Glutamatergic neuron (in vitro differentiated cells): ENCODE measurements at regions not wholly inside any gene's neighbourhood (a gene's known extent, or its start where the extent isn't known, plus 50 kb on each side); places are given as distances from the start of the nearest gene placed in this dataset.

ENCODE experiments used
- DNase-seq: peaks from one replicate; pipeline ENCODE4 v3.0.0; 2022
- H3K27ac Mint-ChIP-seq: one replicate; pipeline ENCODE4 v1.8.0; 2020; ENCODE audit warnings: mild to moderate bottlenecking, mixed read lengths, inconsistent platforms; ENCODE audit not compliant: unreplicated experiment
- H3K27me3 Mint-ChIP-seq: one replicate; pipeline ENCODE4 v1.8.0; 2020; ENCODE audit warnings: mild to moderate bottlenecking, moderate library complexity, mixed read lengths, inconsistent platforms; ENCODE audit not compliant: unreplicated experiment
- H3K36me3 Mint-ChIP-seq: one replicate; pipeline ENCODE4 v1.8.0; 2020; ENCODE audit warnings: mild to moderate bottlenecking, mixed read lengths, inconsistent platforms; ENCODE audit not compliant: unreplicated experiment
- H3K4me1 Mint-ChIP-seq: one replicate; pipeline ENCODE4 v1.8.0; 2020; ENCODE audit warnings: mild to moderate bottlenecking, low read depth, mixed read lengths, inconsistent platforms; ENCODE audit not compliant: unreplicated experiment
- H3K4me3 Mint-ChIP-seq: one replicate; pipeline ENCODE4 v1.8.0; 2020; ENCODE audit warnings: mild to moderate bottlenecking, mixed read lengths, inconsistent platforms; ENCODE audit not compliant: unreplicated experiment
- H3K9me3 Mint-ChIP-seq: one replicate; pipeline ENCODE4 v1.8.0; 2020; ENCODE audit warnings: mild to moderate bottlenecking, moderate library complexity, mixed read lengths, inconsistent platforms; ENCODE audit not compliant: unreplicated experiment
- CTCF ChIP-seq: fragments of 200-600 bp; sonication (generic); IDR thresholded peaks from one replicate; pipeline ENCODE4 v1.5.0; 2021; ENCODE audit not compliant: partially characterized antibody, unreplicated experiment

DNA sequence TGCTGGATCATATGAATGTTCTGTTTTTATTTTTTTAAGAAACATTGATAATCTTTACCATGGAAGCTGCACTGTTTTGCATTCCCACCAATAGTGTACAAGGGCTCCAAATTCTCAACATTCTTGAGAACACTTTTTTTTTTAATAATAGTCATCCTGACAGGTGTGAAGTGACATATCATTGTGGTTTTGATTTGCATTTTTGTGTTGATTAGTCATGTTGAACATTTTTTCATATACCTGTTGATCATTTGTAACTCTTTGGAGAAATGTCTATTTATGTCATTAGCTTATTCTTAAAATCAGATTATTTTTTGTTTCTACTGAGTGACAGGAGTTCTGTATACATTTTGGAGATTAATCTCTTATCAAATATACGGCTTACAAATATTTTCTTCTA is 408.5 kb downstream of the GLUD2 start:
- H3K4me1 Mint-ChIP-seq: no peaks in the 10 kb centered on the region
- no peak overlapping the region for H3K4me3 Mint-ChIP-seq
- no peaks in the 10 kb centered on the region for H3K36me3 Mint-ChIP-seq
- DNase-seq: no peak
- H3K27ac Mint-ChIP-seq: no peak overlapping the region
- H3K9me3 Mint-ChIP-seq: no peaks in the 10 kb centered on the region
- H3K27me3 Mint-ChIP-seq: no peaks in the 10 kb centered on the region
- no peak for TF ChIP-seq CTCF

GRCh38 chrX:121456315-121456714 is 408.9 kb downstream of the GLUD2 start:
- H3K4me1 Mint-ChIP-seq: no peaks in the 10 kb centered on the region
- no peaks in the 10 kb centered on the region for H3K27me3 Mint-ChIP-seq
- H3K36me3 Mint-ChIP-seq: no peaks in the 10 kb centered on the region
- no peak for TF ChIP-seq CTCF
- H3K4me3 Mint-ChIP-seq: no peak overlapping the region
- H3K9me3 Mint-ChIP-seq: no peaks in the 10 kb centered on the region
- no peak overlapping the region for H3K27ac Mint-ChIP-seq
- DNase-seq: no peak

DNA sequence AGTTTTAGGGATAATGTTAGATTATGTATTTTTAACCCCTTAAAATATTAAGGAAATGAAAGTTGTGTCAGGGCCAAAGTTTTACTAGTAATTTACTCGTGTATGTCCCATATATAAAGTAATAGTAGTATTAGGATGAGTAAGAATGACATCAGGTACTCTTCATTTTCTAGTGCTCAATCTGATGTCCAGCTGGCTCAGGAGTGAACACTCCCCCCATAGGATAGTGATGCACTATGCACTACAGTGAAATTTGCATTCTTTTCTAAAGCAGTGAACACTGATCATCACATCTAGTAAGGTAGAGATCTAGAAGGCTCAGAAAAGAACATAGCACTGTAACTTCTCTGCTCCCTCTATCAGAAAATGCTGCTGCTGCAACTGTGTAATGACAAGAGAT is 409.7 kb downstream of the GLUD2 start:
- Mint-ChIP-seq H3K36me3 (no peaks in the 10 kb centered on the region), H3K9me3 (no peaks in the 10 kb centered on the region), H3K4me1 (no peaks in the 10 kb centered on the region), H3K27ac (no peak overlapping the region), H3K4me3 (no peak overlapping the region), H3K27me3 (no peaks in the 10 kb centered on the region)
- TF ChIP-seq CTCF: no peak
- DNase-seq: no peak

DNA sequence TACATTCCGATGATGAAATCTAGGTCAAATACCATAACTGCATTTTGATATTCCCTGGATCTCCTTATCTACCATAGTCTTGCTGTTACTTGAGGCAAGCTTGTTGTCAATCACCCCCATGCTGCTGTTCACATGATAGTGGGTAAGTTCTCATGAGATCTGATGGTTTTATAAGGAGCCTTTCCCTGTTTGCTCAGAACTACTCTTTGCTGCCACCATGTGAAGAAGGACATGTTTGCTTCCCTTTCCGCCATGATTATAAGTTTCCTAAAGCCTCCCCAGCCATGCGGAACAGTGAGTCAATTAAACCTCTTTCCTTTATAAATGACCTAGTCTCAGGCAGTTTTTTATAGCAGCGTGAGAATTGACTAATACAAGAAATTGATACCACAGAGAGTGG is 432.0 kb downstream of the GLUD2 start:
- no peak for DNase-seq
- Mint-ChIP-seq H3K4me3 (no peak overlapping the region), H3K36me3 (no peaks in the 10 kb centered on the region), H3K27me3 (no peaks in the 10 kb centered on the region), H3K27ac (no peak overlapping the region), H3K9me3 (no peaks in the 10 kb centered on the region), H3K4me1 (no peaks in the 10 kb centered on the region)
- no peak for TF ChIP-seq CTCF

GRCh38 chrX:121496966-121497365 is 449.6 kb downstream of the GLUD2 start:
- Mint-ChIP-seq H3K9me3 (no peaks in the 10 kb centered on the region), H3K4me3 (no peak overlapping the region), H3K27ac (no peak overlapping the region), H3K27me3 (no peaks in the 10 kb centered on the region), H3K36me3 (no peaks in the 10 kb centered on the region), H3K4me1 (no peaks in the 10 kb centered on the region)
- no peak for DNase-seq
- no peak for TF ChIP-seq CTCF
